ENCODE measurements at regions not wholly inside any gene's neighbourhood (a gene's known extent, or its start where the extent isn't known, plus 50 kb on each side); places are given as distances from the start of the nearest gene placed in this dataset.

- ChIA-PET CTCF (ENCODE audit: partially characterized antibody) (interaction anchor here (1.1 to 1.4 kb wide), 2 partner anchors 8 to 32 kb away, joined by 3 read pairs; no protein-coding TSS in a partner anchor), POLR2A (ENCODE audit: partially characterized antibody) (no interaction called here)
- Histone ChIP-seq H3K36me3 (ENCODE audit: insufficient read depth, low read length) (no peaks in the 10 kb centered on the region), H3K4me3 (ENCODE audit: low read length in 2 of 2) (no peak overlapping the region), H3K4me1 (ENCODE audit: insufficient read depth, low read length) (no peaks in the 10 kb centered on the region), H3K9me3 (ENCODE audit: control insufficient read depth in 1 of 2, low read length in 2 of 2) (no peaks in the 10 kb centered on the region), H3K27ac (ENCODE audit: low read depth, low read length) (no peak overlapping the region), H3K27me3 (ENCODE audit: insufficient read depth, low read length) (no peaks in the 10 kb centered on the region)
- Mint-ChIP-seq H3K4me1 (no peaks in the 10 kb centered on the region), H3K27me3 (peaks cover 1 to 5% of the 10 kb centered on the region in 2 donors), H3K36me3 (no peaks in the 10 kb centered on the region), H3K9me3 (no peaks in the 10 kb centered on the region), H3K27ac (no peak overlapping the region), H3K4me3 (no peak overlapping the region)
- DNase-seq, result no peak
- intact Hi-C loops (cut with micrococcal nuclease), result no loop called here
Measured at GRCh38 chr11:19520681-19521080, 192.0 kb upstream of the NAV2 start.

GRCh38 chr11:19519912-19520641 is 192.6 kb upstream of the NAV2 start:
- no peaks in the 10 kb centered on the region for H3K4me1 Mint-ChIP-seq
- Histone ChIP-seq H3K9me3 (ENCODE audit: control insufficient read depth in 1 of 2, low read length in 2 of 2) (no peaks in the 10 kb centered on the region), H3K36me3 (ENCODE audit: insufficient read depth, low read length) (no peaks in the 10 kb centered on the region), H3K4me3 (ENCODE audit: low read length in 2 of 2) (no peak overlapping the region), H3K27me3 (ENCODE audit: insufficient read depth, low read length) (no peaks in the 10 kb centered on the region), H3K27ac (ENCODE audit: low read depth, low read length) (no peak overlapping the region), H3K4me1 (ENCODE audit: insufficient read depth, low read length) (no peaks in the 10 kb centered on the region)
- ChIA-PET POLR2A (ENCODE audit: partially characterized antibody) (no interaction called here), CTCF (ENCODE audit: partially characterized antibody) (interaction anchor here (1.4 kb wide), 1 partner anchor 33 kb away, joined by 3 read pairs; no protein-coding TSS in a partner anchor)
- peaks cover 1 to 3% of the 10 kb centered on the region in 2 donors for H3K27me3 Mint-ChIP-seq
- H3K36me3 Mint-ChIP-seq, result no peaks in the 10 kb centered on the region
- no peak for DNase-seq
- intact Hi-C loops (cut with micrococcal nuclease), result no loop called here
- H3K27ac Mint-ChIP-seq, result no peak overlapping the region
- H3K4me3 Mint-ChIP-seq, result no peak overlapping the region
- H3K9me3 Mint-ChIP-seq, result no peaks in the 10 kb centered on the region

DNA sequence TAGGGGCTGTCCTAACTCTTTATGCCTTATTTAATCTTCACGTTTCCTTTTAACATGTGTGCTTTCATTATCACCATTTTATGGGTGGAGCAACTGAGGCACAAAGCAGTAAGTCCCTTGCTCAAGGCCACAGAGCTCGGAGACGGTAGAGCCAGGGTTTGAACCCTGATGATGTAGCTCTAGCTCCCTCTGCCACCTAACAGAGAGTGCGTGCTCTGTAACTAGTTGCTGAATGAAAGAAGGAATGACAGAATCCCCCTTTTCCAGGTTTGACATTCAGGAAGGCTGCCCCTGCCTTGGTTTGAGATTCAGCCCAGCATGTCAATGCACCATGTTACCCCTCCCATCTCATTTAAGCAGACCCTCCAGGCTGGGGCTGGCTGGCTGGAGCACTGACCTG is 193.3 kb upstream of the NAV2 start:
- Mint-ChIP-seq H3K4me1 (no peaks in the 10 kb centered on the region), H3K4me3 (no peak overlapping the region), H3K36me3 (no peaks in the 10 kb centered on the region), H3K27ac (no peak overlapping the region), H3K27me3 (peaks cover 1 to 4% of the 10 kb centered on the region in 2 donors), H3K9me3 (no peaks in the 10 kb centered on the region)
- no peaks in the 10 kb centered on the region for H3K9me3 ChIP-seq (ENCODE audit: control insufficient read depth in 1 of 2, low read length in 2 of 2)
- no peaks in the 10 kb centered on the region for H3K27me3 ChIP-seq (ENCODE audit: insufficient read depth, low read length)
- CTCF ChIA-PET (ENCODE audit: partially characterized antibody), result no interaction called here
- DNase-seq, result no peak
- intact Hi-C loops (cut with micrococcal nuclease), result no loop called here
- no peaks in the 10 kb centered on the region for H3K36me3 ChIP-seq (ENCODE audit: insufficient read depth, low read length)
- H3K27ac ChIP-seq (ENCODE audit: low read depth, low read length), result no peak overlapping the region
- H3K4me1 ChIP-seq (ENCODE audit: insufficient read depth, low read length), result no peaks in the 10 kb centered on the region
- H3K4me3 ChIP-seq (ENCODE audit: low read length in 2 of 2), result no peak overlapping the region
- POLR2A ChIA-PET (ENCODE audit: partially characterized antibody), result no interaction called here

- CTCF ChIA-PET (ENCODE audit: partially characterized antibody), result interaction anchor here (1.2 kb wide), 1 partner anchor 8 kb away, joined by 3 read pairs; no protein-coding TSS in a partner anchor
Measured at GRCh38 chr11:19513253-19513652, 199.4 kb upstream of the NAV2 start.

DNA sequence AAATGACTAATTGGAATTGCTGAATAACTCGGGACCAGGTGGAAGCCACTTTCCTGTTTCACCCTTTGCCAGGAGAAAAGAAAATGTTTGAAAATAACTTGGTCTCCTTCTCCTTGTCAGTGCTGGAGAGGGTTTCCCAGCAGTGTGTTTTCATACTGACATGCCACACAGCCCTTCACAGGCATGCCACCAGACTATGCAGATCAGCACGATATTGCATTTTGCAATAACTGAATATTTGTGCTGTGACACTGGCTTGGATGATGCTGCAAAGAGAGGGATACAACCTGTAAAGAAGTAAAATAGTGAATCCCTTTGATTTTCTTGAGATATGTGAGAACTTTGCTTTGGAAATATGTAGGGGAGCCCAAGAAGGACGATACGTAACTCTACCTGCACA is 200.0 kb upstream of the NAV2 start:
- H3K27ac ChIP-seq (ENCODE audit: low read depth, low read length), result no peak overlapping the region
- POLR2A ChIA-PET (ENCODE audit: partially characterized antibody), result no interaction called here
- no peaks in the 10 kb centered on the region for H3K36me3 Mint-ChIP-seq

More at GRCh38 chr11:19513253-19513652, 199.4 kb upstream of the NAV2 start:
- Histone ChIP-seq H3K4me1 (ENCODE audit: insufficient read depth, low read length) (no peaks in the 10 kb centered on the region), H3K9me3 (ENCODE audit: control insufficient read depth in 1 of 2, low read length in 2 of 2) (no peaks in the 10 kb centered on the region), H3K27me3 (ENCODE audit: insufficient read depth, low read length) (no peaks in the 10 kb centered on the region), H3K27ac (ENCODE audit: low read depth, low read length) (no peak overlapping the region), H3K4me3 (ENCODE audit: low read length in 2 of 2) (no peak overlapping the region), H3K36me3 (ENCODE audit: insufficient read depth, low read length) (no peaks in the 10 kb centered on the region)
- POLR2A ChIA-PET (ENCODE audit: partially characterized antibody), result no interaction called here
- Mint-ChIP-seq H3K27ac (no peak overlapping the region), H3K27me3 (peaks cover 15 to 26% of the 10 kb centered on the region in 2 donors), H3K4me3 (no peak overlapping the region), H3K4me1 (no peaks in the 10 kb centered on the region), H3K9me3 (no peaks in the 10 kb centered on the region), H3K36me3 (no peaks in the 10 kb centered on the region)
- no peak for DNase-seq
- intact Hi-C loops (cut with micrococcal nuclease), result no loop called here

GRCh38 chr11:19511413-19512183 is 201.0 kb upstream of the NAV2 start:
- peaks cover 15 to 23% of the 10 kb centered on the region in 2 donors for H3K27me3 Mint-ChIP-seq
- no peak overlapping the region for H3K4me3 Mint-ChIP-seq
- no peak overlapping the region for H3K27ac Mint-ChIP-seq
- Histone ChIP-seq H3K27ac (ENCODE audit: low read depth, low read length) (no peak overlapping the region), H3K36me3 (ENCODE audit: insufficient read depth, low read length) (no peaks in the 10 kb centered on the region), H3K4me1 (ENCODE audit: insufficient read depth, low read length) (no peaks in the 10 kb centered on the region), H3K27me3 (ENCODE audit: insufficient read depth, low read length) (no peaks in the 10 kb centered on the region), H3K4me3 (ENCODE audit: low read length in 2 of 2) (no peak overlapping the region), H3K9me3 (ENCODE audit: control insufficient read depth in 1 of 2, low read length in 2 of 2) (no peaks in the 10 kb centered on the region)
- H3K9me3 Mint-ChIP-seq, result no peaks in the 10 kb centered on the region
- POLR2A ChIA-PET (ENCODE audit: partially characterized antibody), result no interaction called here
- intact Hi-C loops (cut with micrococcal nuclease), result no loop called here
- no peaks in the 10 kb centered on the region for H3K4me1 Mint-ChIP-seq
- H3K36me3 Mint-ChIP-seq, result no peaks in the 10 kb centered on the region
- DNase-seq, result no peak
- CTCF ChIA-PET (ENCODE audit: partially characterized antibody), result interaction anchor here (1.2 kb wide), 1 partner anchor 10 kb away, joined by 3 read pairs; no protein-coding TSS in a partner anchor

More for the DNA sequence above, 200.0 kb upstream of the NAV2 start:
- CTCF ChIA-PET (ENCODE audit: partially characterized antibody), result interaction anchor here (1.2 kb wide), 1 partner anchor 9 kb away, joined by 3 read pairs; no protein-coding TSS in a partner anchor
- no peak overlapping the region for H3K4me3 ChIP-seq (ENCODE audit: low read length in 2 of 2)
- no peak overlapping the region for H3K4me3 Mint-ChIP-seq
- H3K27ac Mint-ChIP-seq, result no peak overlapping the region
- peaks cover 15 to 26% of the 10 kb centered on the region in 2 donors for H3K27me3 Mint-ChIP-seq
- H3K9me3 ChIP-seq (ENCODE audit: control insufficient read depth in 1 of 2, low read length in 2 of 2), result no peaks in the 10 kb centered on the region
- no peaks in the 10 kb centered on the region for H3K4me1 Mint-ChIP-seq
- no peaks in the 10 kb centered on the region for H3K9me3 Mint-ChIP-seq
- DNase-seq, result no peak
- no peaks in the 10 kb centered on the region for H3K27me3 ChIP-seq (ENCODE audit: insufficient read depth, low read length)
- H3K36me3 ChIP-seq (ENCODE audit: insufficient read depth, low read length), result no peaks in the 10 kb centered on the region
- intact Hi-C loops (cut with micrococcal nuclease), result no loop called here
- H3K4me1 ChIP-seq (ENCODE audit: insufficient read depth, low read length), result no peaks in the 10 kb centered on the region

- Mint-ChIP-seq H3K9me3 (no peaks in the 10 kb centered on the region), H3K27ac (no peak overlapping the region), H3K36me3 (no peaks in the 10 kb centered on the region), H3K4me1 (no peaks in the 10 kb centered on the region), H3K27me3 (peaks cover 15 to 25% of the 10 kb centered on the region in 2 donors), H3K4me3 (no peak overlapping the region)
- Histone ChIP-seq H3K27ac (ENCODE audit: low read depth, low read length) (no peak overlapping the region), H3K4me1 (ENCODE audit: insufficient read depth, low read length) (no peaks in the 10 kb centered on the region), H3K4me3 (ENCODE audit: low read length in 2 of 2) (no peak overlapping the region), H3K27me3 (ENCODE audit: insufficient read depth, low read length) (no peaks in the 10 kb centered on the region), H3K36me3 (ENCODE audit: insufficient read depth, low read length) (no peaks in the 10 kb centered on the region), H3K9me3 (ENCODE audit: control insufficient read depth in 1 of 2, low read length in 2 of 2) (no peaks in the 10 kb centered on the region)
- intact Hi-C loops (cut with micrococcal nuclease), result no loop called here
- ChIA-PET CTCF (ENCODE audit: partially characterized antibody) (no interaction called here), POLR2A (ENCODE audit: partially characterized antibody) (no interaction called here)
- DNase-seq, result no peak
Measured at GRCh38 chr11:19511066-19511412, 201.6 kb upstream of the NAV2 start.
